Gastroesophageal sphincter (tissue), 4 donors: ENCODE measurements at regions not wholly inside any gene's neighbourhood (a gene's known extent, or its start where the extent isn't known, plus 50 kb on each side); places are given as distances from the start of the nearest gene placed in this dataset.

Experiments
- ATAC-seq: fragments of 150-250 bp; one replicate; pipeline ENCODE4 v1.9.1; 2016; ENCODE audit warnings: mild to moderate bottlenecking, moderate library complexity
- H3K27ac ChIP-seq, 4 donors: fragments of 200-600 bp; sonication (generic) in 3 of 4; 1 replicate in 3 of 4; 2 replicates in 1 of 4; pipeline ENCODE4 v1.5.1; 2016 to 2019
- H3K27me3 ChIP-seq: fragments of 200-600 bp; sonication (generic); one replicate; pipeline ENCODE4 v1.5.1; 2019
- H3K36me3 ChIP-seq, 2 donors: fragments of 200-600 bp; sonication (generic); one replicate each; pipeline ENCODE4 v1.5.1; 2019; ENCODE audit warnings: control low read depth in 1 of 2
- H3K4me1 ChIP-seq, 3 donors: fragments of 200-600 bp; sonication (generic); 1 replicate in 2 of 3; 2 replicates in 1 of 3; pipeline ENCODE4 v1.5.1; 2016 to 2019; ENCODE audit warnings: control low read depth in 2 of 3
- H3K4me3 ChIP-seq, 2 donors: fragments of 200-600 bp; sonication (generic); one replicate each; pipeline ENCODE4 v1.5.1; 2019; ENCODE audit warnings: mild to moderate bottlenecking in 1 of 2, moderate library complexity in 1 of 2
- H3K9me3 ChIP-seq, 3 donors: fragments of 200-600 bp; sonication (generic); one replicate each; pipeline ENCODE4 v1.5.1; 2017 to 2019; ENCODE audit warnings: control low read depth in 2 of 3
- EP300 ChIP-seq: sonication (generic); formaldehyde crosslinking; IDR thresholded peaks from one replicate; pipeline ENCODE4 v1.6.1; 2017; ENCODE audit warnings: antibody characterized with exemption, mild to moderate bottlenecking
- POLR2A ChIP-seq, 2 donors: fragments of 450-650 bp; IDR thresholded peaks; one replicate each; pipeline ENCODE4 v1.6.1; 2017; ENCODE audit warnings: antibody characterized with exemption in 2 of 2, mild to moderate bottlenecking in 2 of 2, moderate library complexity in 1 of 2
- POLR2AphosphoS5 ChIP-seq: sonication (generic); formaldehyde crosslinking; IDR thresholded peaks from one replicate; pipeline ENCODE4 v1.6.1; 2017; ENCODE audit warnings: antibody characterized with exemption
- WGBS, 2 donors: methylation state at CpG; one replicate each; pipeline ENCODE4 v1.1.5; 2018; ENCODE audit warnings: low coverage in 1 of 2; 5-methylcytosine and 5-hydroxymethylcytosine counted together
- TF ChIP-seq, protein P1 (sequence below), 4 experiments: fragments of 200-600 bp in 2 of 4; fragments of 450-650 bp in 2 of 4; sonication (generic) in 1 of 4; IDR thresholded peaks; one replicate each; pipeline ENCODE4 v1.5.1; 2017 to 2019; ENCODE audit warnings: antibody characterized with exemption in 4 of 4, mild to moderate bottlenecking in 2 of 4, moderate library complexity in 2 of 4

DNA sequence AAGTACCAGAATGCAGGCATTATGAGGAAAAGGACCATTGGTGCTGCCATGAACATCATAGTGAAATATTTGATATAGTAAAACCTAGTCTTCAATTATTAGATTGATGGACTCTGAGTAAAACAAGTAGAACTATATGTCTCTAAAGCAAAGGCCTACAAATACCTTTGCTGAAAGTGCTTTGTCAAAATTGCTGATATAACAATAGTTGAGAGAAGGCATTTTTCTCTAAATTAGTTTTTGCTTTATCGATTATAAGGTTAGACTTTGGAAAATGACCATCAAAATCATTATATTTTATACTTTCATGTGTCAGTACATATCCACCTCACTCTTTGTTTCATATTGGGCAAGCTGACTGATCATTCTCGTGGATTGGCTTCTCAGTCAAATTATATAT is 836.0 kb upstream of the FBXO33 start:
- TF ChIP-seq EP300, result no peak
- no peak for TF ChIP-seq POLR2A (IDR thresholded peaks at IDR 0.05)
- no peak for TF ChIP-seq POLR2AphosphoS5
- TF ChIP-seq, protein P1, sequence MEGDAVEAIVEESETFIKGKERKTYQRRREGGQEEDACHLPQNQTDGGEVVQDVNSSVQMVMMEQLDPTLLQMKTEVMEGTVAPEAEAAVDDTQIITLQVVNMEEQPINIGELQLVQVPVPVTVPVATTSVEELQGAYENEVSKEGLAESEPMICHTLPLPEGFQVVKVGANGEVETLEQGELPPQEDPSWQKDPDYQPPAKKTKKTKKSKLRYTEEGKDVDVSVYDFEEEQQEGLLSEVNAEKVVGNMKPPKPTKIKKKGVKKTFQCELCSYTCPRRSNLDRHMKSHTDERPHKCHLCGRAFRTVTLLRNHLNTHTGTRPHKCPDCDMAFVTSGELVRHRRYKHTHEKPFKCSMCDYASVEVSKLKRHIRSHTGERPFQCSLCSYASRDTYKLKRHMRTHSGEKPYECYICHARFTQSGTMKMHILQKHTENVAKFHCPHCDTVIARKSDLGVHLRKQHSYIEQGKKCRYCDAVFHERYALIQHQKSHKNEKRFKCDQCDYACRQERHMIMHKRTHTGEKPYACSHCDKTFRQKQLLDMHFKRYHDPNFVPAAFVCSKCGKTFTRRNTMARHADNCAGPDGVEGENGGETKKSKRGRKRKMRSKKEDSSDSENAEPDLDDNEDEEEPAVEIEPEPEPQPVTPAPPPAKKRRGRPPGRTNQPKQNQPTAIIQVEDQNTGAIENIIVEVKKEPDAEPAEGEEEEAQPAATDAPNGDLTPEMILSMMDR (IDR thresholded peaks at IDR 0.05), result no peak
- Histone ChIP-seq H3K36me3 (no peaks in the 10 kb centered on the region), H3K27ac (no peak overlapping the region), H3K4me1 (no peaks in the 10 kb centered on the region), H3K27me3 (no peaks in the 10 kb centered on the region), H3K4me3 (no peak overlapping the region), H3K9me3 (no peaks in the 10 kb centered on the region)
- no peak for ATAC-seq
- 77 to 84% methylated on average over 2 of the region's 2 CpGs for WGBS, 2 donors

DNA sequence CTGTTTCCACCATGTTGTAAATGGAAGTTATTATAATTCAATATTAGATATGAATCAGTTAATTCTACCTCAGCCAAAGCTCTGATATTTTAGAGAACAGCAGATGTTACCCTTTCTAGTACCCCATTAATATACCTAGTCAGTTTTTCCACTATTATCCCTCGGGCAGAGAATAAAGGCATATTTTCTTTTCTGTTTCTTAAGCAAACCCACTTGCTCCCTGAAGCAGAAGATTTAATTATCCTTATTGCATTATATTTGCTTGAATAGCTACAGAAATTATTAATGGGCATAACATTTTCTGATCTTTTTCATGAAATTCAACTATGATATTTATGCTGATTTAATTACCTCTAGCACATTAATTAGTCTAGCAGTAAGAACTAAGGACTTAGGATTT is 832.9 kb upstream of the FBXO33 start:
- Histone ChIP-seq H3K36me3 (no peaks in the 10 kb centered on the region), H3K4me1 (no peaks in the 10 kb centered on the region), H3K4me3 (no peak overlapping the region), H3K27me3 (no peaks in the 10 kb centered on the region), H3K27ac (no peak overlapping the region), H3K9me3 (no peaks in the 10 kb centered on the region)
- ATAC-seq, result no peak
- TF ChIP-seq EP300 (no peak), POLR2AphosphoS5 (no peak), POLR2A (IDR thresholded peaks at IDR 0.05) (no peak)
- TF ChIP-seq, protein P1 (IDR thresholded peaks at IDR 0.05), result no peak
- 5 to 43% methylated on average over 1 of the region's 1 CpG for WGBS, 2 donors

DNA sequence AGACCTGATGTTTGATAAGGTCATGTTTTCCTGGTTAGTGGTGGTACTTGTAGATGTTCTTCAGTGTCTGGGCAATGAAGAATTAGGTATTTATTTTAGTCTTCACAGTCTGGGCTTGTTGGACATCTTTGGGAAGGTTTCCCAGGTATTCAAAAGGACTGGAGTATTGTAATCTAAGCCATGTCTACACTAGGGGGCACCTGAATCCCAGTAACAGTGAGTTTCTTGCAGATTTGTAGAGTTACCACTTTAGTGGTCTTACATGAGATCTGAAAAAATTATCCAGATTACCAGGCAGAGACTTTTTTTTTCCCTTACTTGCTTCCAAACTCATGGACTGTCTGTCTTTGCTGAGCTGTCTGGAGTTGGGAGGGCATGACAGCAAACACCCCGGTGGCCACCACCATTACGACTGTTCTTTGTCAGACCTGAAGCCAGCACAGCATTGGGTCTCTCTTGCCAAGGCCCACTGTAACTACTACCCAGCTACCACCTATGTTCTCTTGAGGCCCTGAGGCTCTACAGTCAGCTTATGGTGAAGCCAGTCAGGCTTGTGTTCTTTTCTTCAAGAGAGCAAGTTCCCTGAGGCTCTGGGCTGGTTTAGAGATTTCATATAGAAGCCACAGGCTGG is 820.7 kb upstream of the FBXO33 start:
- 100% methylated on average over 1 of the region's 2 CpGs; no CpG with 5 or more reads in 1 of the 2 donors for WGBS, 2 donors
- H3K27ac ChIP-seq, result no peak overlapping the region
- no peak for ATAC-seq

DNA sequence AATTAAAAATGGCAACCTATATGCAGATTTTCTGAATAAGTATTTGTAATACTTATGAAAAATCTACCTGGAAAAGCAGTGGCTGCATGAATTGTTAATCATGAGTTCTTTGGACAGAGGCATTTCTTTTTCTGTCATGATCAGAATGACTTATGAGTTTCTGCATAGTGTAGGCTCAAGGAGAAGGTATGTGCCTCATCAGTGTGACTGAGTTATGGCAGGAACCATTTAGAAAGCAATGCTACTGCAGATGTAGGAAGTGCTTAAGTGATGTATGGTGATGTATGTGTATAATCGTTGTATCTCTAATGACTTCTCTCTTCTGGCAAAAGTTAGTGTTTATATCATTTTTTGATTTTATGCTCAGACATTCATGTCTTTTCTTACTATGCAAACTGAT is 816.4 kb upstream of the FBXO33 start:
- ATAC-seq, result no peak
- H3K4me3 ChIP-seq, result no peak overlapping the region
- H3K36me3 ChIP-seq, result no peaks in the 10 kb centered on the region
- TF ChIP-seq, protein P1 (IDR thresholded peaks at IDR 0.05), result no peak
- no peak for TF ChIP-seq POLR2A (IDR thresholded peaks at IDR 0.05)
- TF ChIP-seq EP300, result no peak
- TF ChIP-seq POLR2AphosphoS5, result no peak
- H3K27me3 ChIP-seq, result no peaks in the 10 kb centered on the region
- H3K4me1 ChIP-seq, result no peaks in the 10 kb centered on the region
- H3K27ac ChIP-seq, result no peak overlapping the region
- H3K9me3 ChIP-seq, result no peaks in the 10 kb centered on the region
- WGBS, 2 donors, result 8 to 9% methylated on average over 1 of the region's 1 CpG

More for the DNA sequence above, 820.7 kb upstream of the FBXO33 start:
- Histone ChIP-seq H3K4me3 (no peak overlapping the region), H3K27me3 (no peaks in the 10 kb centered on the region), H3K9me3 (no peaks in the 10 kb centered on the region), H3K36me3 (no peaks in the 10 kb centered on the region), H3K4me1 (no peaks in the 10 kb centered on the region)
- TF ChIP-seq, protein P1 (IDR thresholded peaks at IDR 0.05), result no peak
- TF ChIP-seq EP300 (no peak), POLR2AphosphoS5 (no peak), POLR2A (IDR thresholded peaks at IDR 0.05) (no peak)

DNA sequence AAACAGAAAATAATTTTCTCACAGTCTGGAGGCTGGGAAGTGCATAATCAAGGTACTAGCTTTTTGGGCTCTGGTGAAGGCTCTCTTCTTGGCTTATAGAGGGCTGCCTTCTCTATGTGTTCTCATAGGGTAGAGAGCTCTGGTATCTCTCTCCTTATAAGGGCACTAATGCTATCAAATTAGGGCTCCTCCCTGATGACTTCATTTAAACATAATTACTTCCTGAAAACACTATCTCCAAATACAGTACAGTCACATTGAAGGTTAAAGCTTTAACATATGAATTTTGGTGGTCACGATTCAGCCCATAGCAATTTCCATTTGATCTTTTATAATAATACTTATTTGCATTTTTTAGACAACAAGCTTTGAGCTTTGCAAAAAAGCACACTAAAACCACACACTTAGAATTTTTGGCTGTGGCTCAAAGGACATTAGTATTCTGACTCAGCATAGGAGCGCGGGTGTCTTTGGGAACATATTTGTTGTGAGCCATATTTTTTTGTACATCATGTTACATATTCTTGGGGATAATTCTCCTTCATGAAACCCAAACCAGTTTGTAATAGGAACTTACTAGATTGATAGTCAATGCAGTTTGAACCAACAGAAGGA is 808.1 kb upstream of the FBXO33 start:
- Histone ChIP-seq H3K4me3 (no peak overlapping the region), H3K27ac (no peak overlapping the region), H3K9me3 (no peaks in the 10 kb centered on the region), H3K36me3 (no peaks in the 10 kb centered on the region), H3K4me1 (no peaks in the 10 kb centered on the region), H3K27me3 (no peaks in the 10 kb centered on the region)
- TF ChIP-seq POLR2AphosphoS5 (no peak), POLR2A (IDR thresholded peaks at IDR 0.05) (no peak), EP300 (no peak)
- TF ChIP-seq, protein P1 (IDR thresholded peaks at IDR 0.05), result no peak
- ATAC-seq, result no peak
- WGBS, 2 donors, result 81 to 89% methylated on average over 1 to 3 of the region's 3 CpGs
